Trophoblast cell (in vitro differentiated cells and primary cell): ENCODE measurements at regions not wholly inside any gene's neighbourhood (a gene's known extent, or its start where the extent isn't known, plus 50 kb on each side); places are given as distances from the start of the nearest gene placed in this dataset.
"Not testable (repeated sequence)": the region's sequence is repeated elsewhere in the genome, so short reads cannot be mapped to it uniquely, and the experiment has no call there.

Source experiments
- DNase-seq, 2 donors: peaks; one replicate each; pipeline ENCODE4 v3.0.0-alpha.2; 2016
- H2AFZ ChIP-seq: 2 replicates; pipeline ENCODE4 v1.6.1; 2013; ENCODE audit warnings: low read length, moderate library complexity, mild to moderate bottlenecking; ENCODE audit not compliant: insufficient read depth, poor library complexity
- H2AK5ac ChIP-seq: 2 replicates; pipeline ENCODE4 v1.6.1; 2013; ENCODE audit warnings: mild to moderate bottlenecking, low read length
- H2BK120ac ChIP-seq: 2 replicates; pipeline ENCODE4 v1.6.1; 2013; ENCODE audit warnings: low read length, mild to moderate bottlenecking, moderate library complexity; ENCODE audit not compliant: insufficient read depth, poor library complexity
- H2BK12ac ChIP-seq: 2 replicates; pipeline ENCODE4 v1.6.1; 2013; ENCODE audit warnings: mild to moderate bottlenecking, low read length, moderate library complexity
- H2BK5ac ChIP-seq: 2 replicates; pipeline ENCODE4 v1.6.1; 2013; ENCODE audit warnings: low read length, low read depth, moderate library complexity, mild to moderate bottlenecking; ENCODE audit not compliant: poor library complexity
- H3K14ac ChIP-seq: 2 replicates; pipeline ENCODE4 v1.6.1; 2013; ENCODE audit warnings: mild to moderate bottlenecking, low read length
- H3K18ac ChIP-seq: 2 replicates; pipeline ENCODE4 v1.6.1; 2013; ENCODE audit warnings: mild to moderate bottlenecking, low read length
- H3K23ac ChIP-seq: 2 replicates; pipeline ENCODE4 v1.6.1; 2013; ENCODE audit warnings: low read length
- H3K27ac ChIP-seq: 2 replicates; pipeline ENCODE4 v1.5.1; 2013; ENCODE audit warnings: low read depth, mild to moderate bottlenecking, inconsistent platforms, low read length, moderate library complexity
- H3K27me3 ChIP-seq: 2 replicates; pipeline ENCODE4 v1.6.1; 2013; ENCODE audit warnings: inconsistent platforms, mild to moderate bottlenecking, low read length, moderate library complexity; ENCODE audit not compliant: insufficient read depth
- H3K36me3 ChIP-seq, 2 experiments: 1 replicate in 1 of 2; 2 replicates in 1 of 2; pipeline ENCODE4 v1.6.1; 2013; ENCODE audit warnings: low read length in 2 of 2, mild to moderate bottlenecking in 2 of 2, moderate library complexity in 1 of 2; ENCODE audit not compliant: insufficient read depth in 2 of 2, control insufficient read depth in 1 of 2
- H3K4ac ChIP-seq: 2 replicates; pipeline ENCODE4 v1.6.1; 2013; ENCODE audit warnings: low read depth, mild to moderate bottlenecking, low read length, moderate library complexity
- H3K4me1 ChIP-seq, 2 experiments: 1 replicate in 1 of 2; 2 replicates in 1 of 2; pipeline ENCODE4 v1.6.1; 2013; ENCODE audit warnings: low read length in 2 of 2, mild to moderate bottlenecking in 2 of 2, moderate library complexity in 1 of 2; ENCODE audit not compliant: insufficient read depth in 2 of 2, control insufficient read depth in 1 of 2
- H3K4me2 ChIP-seq: 2 replicates; pipeline ENCODE4 v1.6.1; 2013; ENCODE audit warnings: inconsistent platforms, mild to moderate bottlenecking, low read length, moderate library complexity
- H3K4me3 ChIP-seq: 2 replicates; pipeline ENCODE4 v1.5.1; 2013; ENCODE audit warnings: mild to moderate bottlenecking, low read depth, low read length, inconsistent platforms
- H3K79me1 ChIP-seq: one replicate; pipeline ENCODE4 v1.6.1; 2013; ENCODE audit warnings: low read length
- H3K79me2 ChIP-seq: 2 replicates; pipeline ENCODE4 v1.6.1; 2013; ENCODE audit warnings: low read length, mild to moderate bottlenecking; ENCODE audit not compliant: control insufficient read depth, insufficient read depth, poor library complexity
- H3K9ac ChIP-seq: 2 replicates; pipeline ENCODE4 v1.6.1; 2013; ENCODE audit warnings: mild to moderate bottlenecking, low read length
- H3K9me3 ChIP-seq: 2 replicates; pipeline ENCODE4 v1.6.1; 2013; ENCODE audit warnings: low read depth, mild to moderate bottlenecking, control low read depth, inconsistent platforms, low read length; ENCODE audit not compliant: insufficient read depth
- H4K12ac ChIP-seq: 2 replicates; pipeline ENCODE4 v1.6.1; 2013; ENCODE audit warnings: low read depth, mild to moderate bottlenecking, low read length, moderate library complexity
- H4K8ac ChIP-seq: 2 replicates; pipeline ENCODE4 v1.6.1; 2013; ENCODE audit warnings: low read depth, mild to moderate bottlenecking, low read length, moderate library complexity
- H4K91ac ChIP-seq: one replicate; pipeline ENCODE4 v1.6.1; 2013; ENCODE audit warnings: low read depth, mild to moderate bottlenecking, low read length, moderate library complexity
- WGBS: extraction: QIAGEN DNeasy Blood & Tissue Kit; methylation state at CpG from one replicate; pipeline ENCODE4 v1.1.7; 2013; ENCODE audit warnings: missing lambda C conversion rate; ENCODE audit not compliant: insufficient read length, insufficient coverage; ENCODE audit errors: extremely low coverage; 5-methylcytosine and 5-hydroxymethylcytosine counted together

DNA sequence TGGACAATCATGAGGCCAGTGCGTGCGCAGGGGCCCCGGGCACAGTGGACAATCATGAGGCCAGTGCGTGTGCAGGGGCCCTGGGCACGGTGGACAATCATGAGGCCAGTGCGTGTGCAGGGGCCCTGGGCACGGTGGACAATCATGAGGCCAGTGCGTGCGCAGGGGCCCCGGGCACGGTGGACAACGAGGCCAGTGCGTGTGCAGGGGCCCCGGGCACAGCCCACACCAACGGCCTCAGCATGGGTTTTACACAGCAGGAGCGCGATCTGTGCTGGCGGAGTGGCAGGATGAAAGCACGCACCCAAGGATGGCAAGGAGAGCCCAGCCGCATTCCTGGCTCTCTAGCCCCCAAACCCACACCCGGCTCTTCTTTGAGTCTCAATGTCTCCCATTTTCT is 78.8 kb downstream of the RFLNA start:
- DNase-seq, H3K4me3 ChIP-seq, H3K4me2 ChIP-seq, H4K12ac ChIP-seq, H3K27ac ChIP-seq, H3K9ac ChIP-seq, H4K8ac ChIP-seq, H3K79me1 ChIP-seq, H2BK120ac ChIP-seq, H3K18ac ChIP-seq, H3K9me3 ChIP-seq, H2BK5ac ChIP-seq, H3K23ac ChIP-seq, H3K4me1 ChIP-seq, H2AFZ ChIP-seq, H3K79me2 ChIP-seq, H3K27me3 ChIP-seq, H2BK12ac ChIP-seq, H3K4ac ChIP-seq, H4K91ac ChIP-seq, H3K14ac ChIP-seq, H2AK5ac ChIP-seq: not testable (repeated sequence)
- no CpG with 5 or more reads among the region's 21 CpGs for WGBS
- H3K36me3 ChIP-seq = peaks cover 89 to 90% of the 10 kb centered on the region in 2 experiments

DNA sequence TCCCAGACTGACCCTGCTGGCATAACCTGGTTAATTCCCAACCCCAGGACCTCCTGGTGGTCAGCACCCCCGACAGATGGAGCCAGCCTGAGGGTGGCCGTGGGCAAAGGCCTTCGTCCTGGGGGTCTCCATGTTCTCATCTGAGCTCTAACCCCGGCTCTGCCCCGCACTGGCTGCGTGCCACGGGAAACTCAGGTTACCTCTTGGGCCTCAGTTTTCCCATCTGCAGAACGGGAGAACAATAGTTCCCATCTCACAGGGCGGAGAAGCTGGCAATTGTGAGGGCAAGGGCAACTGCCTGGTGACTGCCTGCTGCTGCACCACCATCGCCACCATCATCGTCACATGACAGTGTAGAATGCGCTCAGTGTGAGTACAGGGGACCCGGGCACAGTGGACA is 77.9 kb downstream of the RFLNA start:
- H3K36me3 ChIP-seq = peaks cover 89 to 90% of the 10 kb centered on the region in 2 experiments
- H3K79me2 ChIP-seq = no peaks in the 10 kb centered on the region
- H2BK120ac ChIP-seq = no peak overlapping the region
- no peak overlapping the region for H3K4me3 ChIP-seq
- no peak overlapping the region for H3K4me2 ChIP-seq
- no peak overlapping the region for H3K27ac ChIP-seq
- H3K14ac ChIP-seq = no peak overlapping the region
- no peak overlapping the region for H3K9ac ChIP-seq
- no peak overlapping the region for H4K8ac ChIP-seq
- H4K91ac ChIP-seq = no peak overlapping the region
- no peaks in the 10 kb centered on the region for H3K27me3 ChIP-seq
- H2AK5ac ChIP-seq = no peak overlapping the region
- no peak overlapping the region for H3K18ac ChIP-seq
- H2BK5ac ChIP-seq = no peak overlapping the region
- H4K12ac ChIP-seq = no peak overlapping the region
- no peak overlapping the region for H3K4ac ChIP-seq
- no peak overlapping the region for H2AFZ ChIP-seq
- no peak overlapping the region for H3K23ac ChIP-seq
- WGBS = no CpG with 5 or more reads among the region's 13 CpGs
- H3K9me3 ChIP-seq = peaks cover 2% of the 10 kb centered on the region
- H3K4me1 ChIP-seq = no peaks in the 10 kb centered on the region
- no peak overlapping the region for H2BK12ac ChIP-seq
- no peak for DNase-seq
- H3K79me1 ChIP-seq = no peaks in the 10 kb centered on the region

- H3K4me3 ChIP-seq = no peak overlapping the region
- H3K36me3 ChIP-seq = peaks cover 91% of the 10 kb centered on the region in 2 experiments
- no peak overlapping the region for H3K4me2 ChIP-seq
- H3K4ac ChIP-seq = no peak overlapping the region
- no peak overlapping the region for H4K8ac ChIP-seq
- H2BK120ac ChIP-seq = no peak overlapping the region
- no CpG with 5 or more reads among the region's 37 CpGs for WGBS
- no peak overlapping the region for H3K14ac ChIP-seq
- no peak overlapping the region for H4K91ac ChIP-seq
- no peak overlapping the region for H2BK5ac ChIP-seq
- no peak overlapping the region for H2BK12ac ChIP-seq
- no peaks in the 10 kb centered on the region for H3K27me3 ChIP-seq
- H3K27ac ChIP-seq = no peak overlapping the region
- H3K79me2 ChIP-seq = no peaks in the 10 kb centered on the region
- no peak overlapping the region for H2AFZ ChIP-seq
- H3K23ac ChIP-seq = no peak overlapping the region
- no peaks in the 10 kb centered on the region for H3K4me1 ChIP-seq
- H4K12ac ChIP-seq = no peak overlapping the region
- H3K9ac ChIP-seq = no peak overlapping the region
- H3K9me3 ChIP-seq = peaks cover 2% of the 10 kb centered on the region
- no peaks in the 10 kb centered on the region for H3K79me1 ChIP-seq
- no peak overlapping the region for H3K18ac ChIP-seq
- H2AK5ac ChIP-seq = no peak overlapping the region
- no peak for DNase-seq
Observed at GRCh38 chr12:124371970-124372555, 77.2 kb downstream of the RFLNA start.

DNA sequence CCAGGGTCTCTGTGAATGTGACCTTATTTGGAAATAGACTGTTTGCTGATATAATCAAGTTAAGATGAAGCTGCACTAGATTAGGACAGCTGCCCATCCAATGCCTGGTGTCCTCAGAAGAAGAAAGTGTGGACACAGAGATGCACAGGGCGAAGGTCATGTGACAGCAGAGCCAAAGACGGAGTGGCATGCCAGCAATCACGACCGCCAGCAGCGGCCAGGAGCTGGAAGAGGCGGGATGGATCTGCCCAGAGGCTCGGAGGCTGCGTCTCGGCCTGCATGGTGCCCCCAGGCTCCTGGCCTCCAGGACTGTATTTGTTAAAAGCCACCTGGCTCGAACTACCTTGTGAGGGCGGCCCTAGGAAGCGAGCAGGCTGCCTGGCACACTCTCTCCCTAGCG is 76.5 kb downstream of the RFLNA start:
- no peak overlapping the region for H4K8ac ChIP-seq
- no peak overlapping the region for H2BK5ac ChIP-seq
- no peak overlapping the region for H2BK12ac ChIP-seq
- peaks cover 85 to 87% of the 10 kb centered on the region in 2 experiments for H3K36me3 ChIP-seq
- no peaks in the 10 kb centered on the region for H3K79me2 ChIP-seq
- H3K23ac ChIP-seq = no peak overlapping the region
- WGBS = no CpG with 5 or more reads among the region's 13 CpGs
- H3K18ac ChIP-seq = no peak overlapping the region
- no peak overlapping the region for H3K27ac ChIP-seq
- H3K4me1 ChIP-seq = no peaks in the 10 kb centered on the region
- no peak overlapping the region for H3K14ac ChIP-seq
- peaks cover 2% of the 10 kb centered on the region for H3K9me3 ChIP-seq
- H3K4me3 ChIP-seq = no peak overlapping the region
- H4K12ac ChIP-seq = no peak overlapping the region
- H3K9ac ChIP-seq = no peak overlapping the region
- no peak overlapping the region for H2AFZ ChIP-seq
- no peak overlapping the region for H2AK5ac ChIP-seq
- peak; percentile 79 to 82 for DNase-seq
- H3K4ac ChIP-seq = no peak overlapping the region
- H2BK120ac ChIP-seq = no peak overlapping the region
- H4K91ac ChIP-seq = no peak overlapping the region
- no peaks in the 10 kb centered on the region for H3K27me3 ChIP-seq
- H3K79me1 ChIP-seq = no peaks in the 10 kb centered on the region
- no peak overlapping the region for H3K4me2 ChIP-seq
